SU-DHL-6 (cell line): ENCODE measurements at regions not wholly inside any gene's neighbourhood (a gene's known extent, or its start where the extent isn't known, plus 50 kb on each side); places are given as distances from the start of the nearest gene placed in this dataset.

ENCODE experiments used
- CTCF ChIP-seq: fragments of 200-600 bp; sonication (generic); IDR thresholded peaks from one replicate; pipeline ENCODE4 v1.5.1; 2017; ENCODE audit warnings: antibody characterized with exemption, mild to moderate bottlenecking, low read length, moderate library complexity; ENCODE audit not compliant: insufficient read depth, poor library complexity, severe bottlenecking
- EZH2phosphoT487 ChIP-seq: fragments of 200-600 bp; sonication (generic), shearing (Covaris generic); conservative IDR thresholded peaks from 2 replicates; pipeline ENCODE4 v1.6.1; 2018; ENCODE audit warnings: mild to moderate bottlenecking, antibody characterized with exemption, low read length, moderate library complexity, mixed read lengths

DNA sequence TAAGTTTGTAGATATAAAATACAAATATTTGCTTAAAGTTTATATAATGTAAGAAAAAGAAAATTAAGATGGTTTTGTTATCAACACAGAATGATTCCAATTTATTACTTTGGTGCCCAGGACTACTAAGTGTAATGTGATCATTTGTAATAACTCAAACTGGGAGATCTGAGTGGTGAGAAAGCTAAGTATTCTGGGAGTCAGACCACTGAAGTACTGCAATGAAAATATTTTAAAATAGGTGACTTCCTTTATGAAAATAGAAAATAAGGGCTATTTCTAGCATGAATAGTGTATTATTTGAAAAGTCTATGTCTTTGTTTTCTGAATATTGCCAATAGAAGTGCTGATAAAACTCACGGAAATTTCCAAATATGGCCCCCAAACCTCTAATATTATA, 305.6 kb upstream of the MAN1A1 start:
- no peak for TF ChIP-seq CTCF
- no peak for TF ChIP-seq EZH2phosphoT487
